Testis (tissue), 2 donors: ENCODE measurements at regions not wholly inside any gene's neighbourhood (a gene's known extent, or its start where the extent isn't known, plus 50 kb on each side); places are given as distances from the start of the nearest gene placed in this dataset.
"Not testable (repeated sequence)": the region's sequence is repeated elsewhere in the genome, so short reads cannot be mapped to it uniquely, and the experiment has no call there.

Experiments used
- DNase-seq: peaks from one replicate; pipeline ENCODE4 v3.0.0-alpha.2; 2019
- H3K27ac ChIP-seq, 2 donors: fragments of 200-600 bp; sonication (generic); one replicate each; pipeline ENCODE4 v1.5.1; 2019
- H3K27me3 ChIP-seq: fragments of 200-600 bp; sonication (generic); one replicate; pipeline ENCODE4 v1.5.1; 2019
- H3K36me3 ChIP-seq: fragments of 200-600 bp; sonication (generic); one replicate; pipeline ENCODE4 v1.5.1; 2017; ENCODE audit warnings: low read depth; ENCODE audit errors: missing control alignments
- H3K4me1 ChIP-seq: fragments of 200-600 bp; sonication (generic); one replicate; pipeline ENCODE4 v1.5.1; 2019
- H3K4me3 ChIP-seq, 2 donors: fragments of 200-600 bp; sonication (generic); one replicate each; pipeline ENCODE4 v1.5.1; 2017 to 2019
- H3K9me3 ChIP-seq: fragments of 200-600 bp; sonication (generic); one replicate; pipeline ENCODE4 v1.5.1; 2017
- POLR2A ChIP-seq: fragments of 450-650 bp; IDR thresholded peaks from one replicate; pipeline ENCODE4 v1.6.1; 2017; ENCODE audit warnings: antibody characterized with exemption, mild to moderate bottlenecking, moderate library complexity
- WGBS, 2 donors: methylation state at CpG; one replicate each; pipeline ENCODE4 v1.1.5; 2018; 5-methylcytosine and 5-hydroxymethylcytosine counted together
- intact Hi-C: fragments of 100-400 bp; cut with DNase I; formaldehyde crosslinking; loops from one replicate; pipeline ENCODE4 v1.15.1; 2023; ENCODE audit warnings: low total_unique reads
- TF ChIP-seq, protein P1 (sequence below), 3 experiments: fragments of 450-650 bp in 2 of 3; fragments of 200-600 bp in 1 of 3; sonication (generic) in 1 of 3; IDR thresholded peaks; one replicate each; pipeline ENCODE4 v1.5.1; 2016 to 2019; ENCODE audit warnings: antibody characterized with exemption in 3 of 3, mild to moderate bottlenecking in 2 of 3, moderate library complexity in 1 of 3

- H3K4me3 ChIP-seq, result no peak overlapping the region
- TF ChIP-seq POLR2A, result no peak
- TF ChIP-seq, protein P1, sequence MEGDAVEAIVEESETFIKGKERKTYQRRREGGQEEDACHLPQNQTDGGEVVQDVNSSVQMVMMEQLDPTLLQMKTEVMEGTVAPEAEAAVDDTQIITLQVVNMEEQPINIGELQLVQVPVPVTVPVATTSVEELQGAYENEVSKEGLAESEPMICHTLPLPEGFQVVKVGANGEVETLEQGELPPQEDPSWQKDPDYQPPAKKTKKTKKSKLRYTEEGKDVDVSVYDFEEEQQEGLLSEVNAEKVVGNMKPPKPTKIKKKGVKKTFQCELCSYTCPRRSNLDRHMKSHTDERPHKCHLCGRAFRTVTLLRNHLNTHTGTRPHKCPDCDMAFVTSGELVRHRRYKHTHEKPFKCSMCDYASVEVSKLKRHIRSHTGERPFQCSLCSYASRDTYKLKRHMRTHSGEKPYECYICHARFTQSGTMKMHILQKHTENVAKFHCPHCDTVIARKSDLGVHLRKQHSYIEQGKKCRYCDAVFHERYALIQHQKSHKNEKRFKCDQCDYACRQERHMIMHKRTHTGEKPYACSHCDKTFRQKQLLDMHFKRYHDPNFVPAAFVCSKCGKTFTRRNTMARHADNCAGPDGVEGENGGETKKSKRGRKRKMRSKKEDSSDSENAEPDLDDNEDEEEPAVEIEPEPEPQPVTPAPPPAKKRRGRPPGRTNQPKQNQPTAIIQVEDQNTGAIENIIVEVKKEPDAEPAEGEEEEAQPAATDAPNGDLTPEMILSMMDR (IDR thresholded peaks at IDR 0.05), result no peak
- DNase-seq, result no peak
- H3K27ac ChIP-seq, result no peak overlapping the region
- WGBS, 2 donors, result 54 to 57% methylated on average over 5 of the region's 5 CpGs
- H3K4me1 ChIP-seq, result no peaks in the 10 kb centered on the region
- intact Hi-C loops, result no loop called here
- no peaks in the 10 kb centered on the region for H3K9me3 ChIP-seq
- no peaks in the 10 kb centered on the region for H3K27me3 ChIP-seq
- no peaks in the 10 kb centered on the region for H3K36me3 ChIP-seq
Observed at GRCh38 chr4:79551555-79551954, 143.5 kb upstream of the GK2 start.

GRCh38 chr4:79547851-79548250 lies 139.8 kb upstream of the GK2 start:
- intact Hi-C loops, result no loop called here
- no peaks in the 10 kb centered on the region for H3K36me3 ChIP-seq
- DNase-seq, result no peak
- H3K4me3 ChIP-seq, result no peak overlapping the region
- TF ChIP-seq, protein P1 (IDR thresholded peaks at IDR 0.05), result no peak
- no peak for TF ChIP-seq POLR2A
- no peaks in the 10 kb centered on the region for H3K27me3 ChIP-seq
- 75 to 79% methylated on average over 3 of the region's 3 CpGs for WGBS, 2 donors
- H3K9me3 ChIP-seq, result no peaks in the 10 kb centered on the region
- no peak overlapping the region for H3K27ac ChIP-seq
- H3K4me1 ChIP-seq, result no peaks in the 10 kb centered on the region

- H3K36me3 ChIP-seq, H3K4me1 ChIP-seq, intact Hi-C loops, H3K9me3 ChIP-seq, H3K4me3 ChIP-seq, DNase-seq, H3K27me3 ChIP-seq, H3K27ac ChIP-seq: not testable (repeated sequence)
- 77 to 94% methylated on average over 1 of the region's 1 CpG for WGBS, 2 donors
Observed at GRCh38 chr4:79545292-79545691, 137.3 kb upstream of the GK2 start.

DNA sequence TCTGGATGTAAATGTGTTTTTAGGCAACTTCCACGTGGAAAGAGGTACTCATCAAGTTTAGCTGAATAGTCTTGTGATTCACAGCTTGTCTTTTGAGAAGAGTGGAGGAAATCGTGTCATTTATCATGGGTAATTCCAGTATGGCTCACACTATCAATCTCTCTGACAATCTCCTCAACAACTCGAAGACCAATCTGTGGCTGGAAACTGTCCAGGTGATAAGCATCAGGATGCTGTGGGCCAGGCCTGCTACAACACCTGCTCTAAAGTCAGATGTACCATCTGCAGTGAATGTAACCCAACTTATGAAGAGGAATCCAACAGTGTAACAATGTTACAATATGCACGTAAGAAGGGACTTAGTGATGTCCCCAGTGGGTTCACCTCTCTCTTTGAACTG lies 132.1 kb upstream of the GK2 start:
- H3K27ac ChIP-seq, result no peak overlapping the region
- no peaks in the 10 kb centered on the region for H3K4me1 ChIP-seq
- intact Hi-C loops, result no loop called here
- WGBS, 2 donors, result 45 to 53% methylated on average over 4 of the region's 4 CpGs
- H3K9me3 ChIP-seq, result no peaks in the 10 kb centered on the region
- no peak overlapping the region for H3K4me3 ChIP-seq
- no peaks in the 10 kb centered on the region for H3K36me3 ChIP-seq
- TF ChIP-seq POLR2A, result no peak
- TF ChIP-seq, protein P1 (IDR thresholded peaks at IDR 0.05), result no peak
- H3K27me3 ChIP-seq, result no peaks in the 10 kb centered on the region
- DNase-seq, result no peak

DNA sequence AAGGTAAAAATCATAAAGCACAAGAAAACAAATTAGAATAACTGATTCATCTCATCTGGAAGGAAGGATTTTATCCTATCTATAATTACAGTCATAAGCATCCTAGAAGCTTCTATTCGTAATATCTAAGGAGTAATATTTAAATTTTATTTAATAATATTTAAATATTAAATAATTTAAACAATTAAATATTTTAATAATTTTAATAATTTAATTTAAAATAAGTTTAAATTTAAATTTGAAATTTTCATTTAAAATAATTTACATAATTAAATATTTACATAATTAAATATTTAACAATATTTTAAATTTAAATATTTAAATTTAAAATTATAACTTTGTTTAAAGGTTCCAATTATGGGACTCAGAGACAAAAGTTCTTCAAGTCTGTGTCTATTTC lies 127.5 kb upstream of the GK2 start:
- Histone ChIP-seq H3K27me3 (no peaks in the 10 kb centered on the region), H3K4me1 (no peaks in the 10 kb centered on the region), H3K36me3 (no peaks in the 10 kb centered on the region), H3K27ac (no peak overlapping the region), H3K4me3 (no peak overlapping the region), H3K9me3 (no peaks in the 10 kb centered on the region)
- TF ChIP-seq, protein P1 (IDR thresholded peaks at IDR 0.05), result no peak
- no peak for TF ChIP-seq POLR2A
- no peak for DNase-seq
- intact Hi-C loops, result no loop called here
- WGBS, 2 donors, result 96 to 100% methylated on average over 1 of the region's 1 CpG
